ENCODE measurements at regions not wholly inside any gene's neighbourhood (a gene's known extent, or its start where the extent isn't known, plus 50 kb on each side); places are given as distances from the start of the nearest gene placed in this dataset.

DNA sequence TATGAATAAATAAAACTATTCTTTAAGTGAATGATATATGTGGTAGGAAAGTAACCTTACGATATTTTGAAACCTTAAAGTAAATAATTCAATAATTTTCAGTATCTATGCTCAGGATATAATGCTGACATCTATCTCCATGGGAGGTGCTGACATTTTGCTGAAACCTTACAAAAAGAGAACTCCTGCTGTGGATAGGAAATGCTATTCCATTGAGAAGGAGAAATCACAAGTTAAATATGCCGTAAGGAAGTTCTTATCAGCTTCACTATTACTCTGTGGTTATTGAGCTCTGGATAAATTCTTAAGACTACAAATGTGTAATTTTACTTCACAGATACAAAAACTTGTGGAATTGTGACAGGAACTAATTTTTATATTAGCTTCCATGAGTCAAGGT, 722.1 kb downstream of the TMTC2 start:
- Histone ChIP-seq H2AK9ac (replicated peaks; ENCODE audit: low read depth, low read length, poor library complexity) (no peak overlapping the region), H3K9ac (ENCODE audit: low read depth, low read length) (no peak overlapping the region), H2AK5ac (ENCODE audit: low read depth, low read length) (no peak overlapping the region), H2BK120ac (ENCODE audit: low read depth, low read length) (no peak overlapping the region), H3K36me3 (ENCODE audit: control insufficient read depth, insufficient read depth, low read length) (no peaks in the 10 kb centered on the region), H3K4me2 (ENCODE audit: low read depth, low read length) (no peak overlapping the region), H3K4ac (ENCODE audit: low read depth, low read length) (no peak overlapping the region), H3K14ac (replicated peaks; ENCODE audit: low read depth, low read length) (no peak overlapping the region), H4K8ac (ENCODE audit: low read depth in 2 of 2, low read length in 2 of 2) (no peak overlapping the region), H2BK15ac (ENCODE audit: low read depth, low read length) (no peak overlapping the region), H3K9me1 (ENCODE audit: insufficient read depth, low read length) (no peaks in the 10 kb centered on the region), H3K4me3 (ENCODE audit: insufficient read depth, low read depth, low read length) (no peak overlapping the region), H3K23ac (ENCODE audit: low read depth, low read length) (no peak overlapping the region), H2BK20ac (ENCODE audit: low read depth, low read length) (no peak overlapping the region), H3K4me1 (ENCODE audit: control insufficient read depth, insufficient read depth, low read length) (no peaks in the 10 kb centered on the region), H3K27ac (ENCODE audit: insufficient read depth, low read length) (no peak overlapping the region), H2AFZ (replicated peaks; ENCODE audit: low read length, poor library complexity) (no peak overlapping the region), H3K18ac (ENCODE audit: low read depth, low read length) (no peak overlapping the region), H3K56ac (ENCODE audit: extremely low read depth, insufficient read depth, low read length) (no peak overlapping the region), H4K20me1 (ENCODE audit: insufficient read depth, low read length) (no peaks in the 10 kb centered on the region), H3K9me3 (ENCODE audit: control insufficient read depth, insufficient read depth, low read length) (peaks cover 4% of the 10 kb centered on the region; the same call in 1 of the 2 replicates), H4K91ac (ENCODE audit: insufficient read depth, low read depth, low read length) (no peak overlapping the region), H3K27me3 (ENCODE audit: control insufficient read depth, insufficient read depth, low read length) (no peaks in the 10 kb centered on the region), H3K79me1 (ENCODE audit: low read depth in 1 of 2, low read length in 2 of 2) (no peaks in the 10 kb centered on the region), H4K5ac (ENCODE audit: low read depth, low read length) (no peak overlapping the region), H2BK5ac (ENCODE audit: low read depth, low read length, poor library complexity, severe bottlenecking) (no peak overlapping the region)
- intact Hi-C loops (cut with micrococcal nuclease) (no loop called here), dilution Hi-C loops (cut with HindIII; ENCODE audit: low sequenced_read_pairs, unreplicated experiment) (no loop called here), in situ Hi-C loops (cut with MboI; ENCODE audit: low sequenced_read_pairs) (no loop called here)
- DNase-seq (no peak), ATAC-seq (ENCODE audit: low read depth) (no peak)
- ChIA-PET CTCF (no interaction called here), POLR2A (ENCODE audit: unreplicated experiment) (no interaction called here)
- TF ChIP-seq, protein P1, sequence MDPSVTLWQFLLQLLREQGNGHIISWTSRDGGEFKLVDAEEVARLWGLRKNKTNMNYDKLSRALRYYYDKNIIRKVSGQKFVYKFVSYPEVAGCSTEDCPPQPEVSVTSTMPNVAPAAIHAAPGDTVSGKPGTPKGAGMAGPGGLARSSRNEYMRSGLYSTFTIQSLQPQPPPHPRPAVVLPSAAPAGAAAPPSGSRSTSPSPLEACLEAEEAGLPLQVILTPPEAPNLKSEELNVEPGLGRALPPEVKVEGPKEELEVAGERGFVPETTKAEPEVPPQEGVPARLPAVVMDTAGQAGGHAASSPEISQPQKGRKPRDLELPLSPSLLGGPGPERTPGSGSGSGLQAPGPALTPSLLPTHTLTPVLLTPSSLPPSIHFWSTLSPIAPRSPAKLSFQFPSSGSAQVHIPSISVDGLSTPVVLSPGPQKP (IDR thresholded peaks at IDR 0.05; ENCODE audit: borderline replicate concordance, low read depth, low read length) = no peak
- TF ChIP-seq MAFK (IDR thresholded peaks at IDR 0.05; ENCODE audit: low read depth, low read length) = no peak
- no TSS peak for BruUV-seq (replicated peaks)
- no CpG with 5 or more reads among the region's 2 CpGs for WGBS, 2 experiments (ENCODE audit: extremely low coverage in 2 of 2, insufficient read length in 1 of 2)

Measured in IMR-90 (cell line).